GM12878 (cell line): ENCODE measurements at regions not wholly inside any gene's neighbourhood (a gene's known extent, or its start where the extent isn't known, plus 50 kb on each side); places are given as distances from the start of the nearest gene placed in this dataset.

Source experiments
- ATAC-seq: fragments of 200-7000 bp; cut with Tn5 transposase; 3 replicates; pipeline ENCODE4 v1.9.1; 2020; ENCODE audit warnings: mild to moderate bottlenecking, moderate library complexity
- BruUV-seq: library from RNA; stranded (reverse); fragments of 400-500 nt; replicated peaks from 2 replicates; lab custom pipeline; 2021; lab: Mats Ljungman, UMichigan
- CTCF ChIA-PET: fragments of 300-600 bp; sonication (Branson Sonifier 250); formaldehyde crosslinking; extraction: SDS; loops from one replicate; lab custom pipeline; 2021; ENCODE audit warnings: inconsistent platforms; lab: Yijun Ruan, JAX
- POLR2A ChIA-PET: fragments of 350-600 bp; formaldehyde crosslinking; extraction: SDS; loops from one replicate; lab custom pipeline; 2021; ENCODE audit warnings: inconsistent platforms; lab: Charles Lee
- RAD21 ChIA-PET: fragments of 300-600 bp; sonication (Branson Sonifier 250); formaldehyde crosslinking; loops from one replicate; lab custom pipeline; 2023; ENCODE audit warnings: antibody characterized with exemption; ENCODE audit not compliant: unreplicated experiment; lab: Charles Lee
- SMC1A ChIA-PET: fragments of 300-600 bp; sonication (Branson Sonifier 250); formaldehyde crosslinking; loops from one replicate; lab custom pipeline; 2023; ENCODE audit not compliant: unreplicated experiment, uncharacterized antibody; lab: Charles Lee
- DNase-seq: peaks from one replicate; pipeline ENCODE4 v3.0.0-alpha.2; 2011; ENCODE audit warnings: low read depth, low spot score
- FAIRE-seq: peaks from 3 replicates; lab custom pipeline; 2011; peaks lifted over from hg19 to GRCh38; lab: Jason Lieb, UNC
- H2AFZ ChIP-seq: 2 replicates; pipeline ENCODE4 v1.6.0; 2011; ENCODE audit warnings: low read depth, low read length, control low read depth; ENCODE audit not compliant: control insufficient read depth
- H3K27ac ChIP-seq: 2 replicates; pipeline ENCODE4 v1.5.1; 2011; ENCODE audit warnings: control low read depth; ENCODE audit not compliant: control insufficient read depth, insufficient read depth
- H3K27me3 ChIP-seq, 2 experiments: replicated peaks in 1 of 2; 2 replicates each; pipeline versions ENCODE4 v1.6.0 to v1.6.1; 2011; ENCODE audit warnings: low read length in 1 of 2; ENCODE audit not compliant: control insufficient read depth in 2 of 2, insufficient read depth in 2 of 2
- H3K36me3 ChIP-seq, 2 experiments: 2 replicates each; pipeline ENCODE4 v1.5.1; 2011; ENCODE audit warnings: low read length in 1 of 2; ENCODE audit not compliant: control insufficient read depth in 2 of 2, insufficient read depth in 2 of 2
- H3K4me1 ChIP-seq: 2 replicates; pipeline ENCODE4 v1.6.1; 2011; ENCODE audit warnings: mild to moderate bottlenecking, low read length, moderate library complexity, mixed read lengths; ENCODE audit not compliant: control insufficient read depth, insufficient read depth
- H3K4me2 ChIP-seq: 2 replicates; pipeline ENCODE4 v1.6.0; 2011; ENCODE audit warnings: control low read depth; ENCODE audit not compliant: control insufficient read depth, insufficient read depth
- H3K4me3 ChIP-seq: fragments of 200-600 bp; sonication (generic); 2 replicates; pipeline ENCODE4 v1.5.1; 2016
- H3K79me2 ChIP-seq: 2 replicates; pipeline ENCODE4 v1.6.0; 2011; ENCODE audit warnings: low read length; ENCODE audit not compliant: control insufficient read depth, insufficient read depth
- H3K9ac ChIP-seq: 2 replicates; pipeline ENCODE4 v1.8.0; 2011; ENCODE audit warnings: low read length, control low read depth, mixed read lengths; ENCODE audit not compliant: control insufficient read depth, insufficient read depth
- H3K9me3 ChIP-seq: replicated peaks from 3 replicates; pipeline ENCODE4 v1.5.1; 2011; ENCODE audit warnings: mild to moderate bottlenecking, low read length; ENCODE audit not compliant: control insufficient read depth, insufficient read depth
- H4K20me1 ChIP-seq: 2 replicates; pipeline ENCODE4 v1.6.0; 2011; ENCODE audit not compliant: control insufficient read depth, insufficient read depth
- ELK1 ChIP-seq: IDR thresholded peaks from 2 replicates; pipeline ENCODE4 v1.6.1; 2012; ENCODE audit warnings: low read depth, low read length, improper control_type of control experiment
- FOXK2 ChIP-seq: fragments of 450-650 bp; IDR thresholded peaks from 2 replicates; pipeline ENCODE4 v1.6.1; 2017; ENCODE audit warnings: mild to moderate bottlenecking, moderate library complexity
- NFIC ChIP-seq: IDR thresholded peaks from 2 replicates; pipeline ENCODE4 v1.6.1; 2012; ENCODE audit warnings: low read depth, mild to moderate bottlenecking, inconsistent platforms, low read length, moderate library complexity
- SMAD5 ChIP-seq: IDR thresholded peaks from 2 replicates; pipeline ENCODE4 v1.6.1; 2016; ENCODE audit warnings: antibody characterized with exemption, low read depth
- ZBED1 ChIP-seq: IDR thresholded peaks from 2 replicates; pipeline ENCODE4 v1.6.1; 2016; ENCODE audit warnings: borderline replicate concordance
- ZNF217 ChIP-seq: fragments of 450-650 bp; IDR thresholded peaks from 2 replicates; pipeline ENCODE4 v1.6.1; 2017; ENCODE audit warnings: antibody characterized with exemption, mild to moderate bottlenecking
- WGBS: methylation state at CpG from one replicate; pipeline ENCODE4 v1.1.6; 2016; ENCODE audit warnings: low lambda C conversion rate; ENCODE audit not compliant: insufficient replicate concordance, insufficient coverage; ENCODE audit errors: missing lambda C conversion rate; 5-methylcytosine and 5-hydroxymethylcytosine counted together
- in situ Hi-C: fragments of 300-500 bp; cut with MboI; formaldehyde crosslinking; loops from 9 replicates; pipeline ENCODE4 v1.14.3; 2018; ENCODE audit warnings: mixed read lengths
- intact Hi-C: fragments of 100-400 bp; cut with micrococcal nuclease; formaldehyde crosslinking; loops from one replicate; pipeline ENCODE4 v1.14.2; 2022; ENCODE audit not compliant: unreplicated experiment
- TF ChIP-seq, protein P1 (sequence below): IDR thresholded peaks from 2 replicates; pipeline ENCODE4 v1.6.1; 2011; ENCODE audit warnings: borderline replicate concordance, low read depth, mild to moderate bottlenecking, moderate library complexity, low read length; ENCODE audit not compliant: insufficient read depth, poor library complexity, severe bottlenecking
- TF ChIP-seq, protein P2 (sequence below): fragments of 450-650 bp; IDR thresholded peaks from 2 replicates; pipeline ENCODE4 v1.6.1; 2017; ENCODE audit warnings: mild to moderate bottlenecking, low read depth, inconsistent platforms; ENCODE audit not compliant: poor library complexity, severe bottlenecking
- TF ChIP-seq, protein P3 (sequence below): fragments of 450-650 bp; conservative IDR thresholded peaks from 2 replicates; pipeline ENCODE4 v1.6.1; 2017; ENCODE audit warnings: mild to moderate bottlenecking, moderate library complexity
- TF ChIP-seq, protein P4 (sequence below): fragments of 450-650 bp; IDR thresholded peaks from 2 replicates; pipeline ENCODE4 v1.6.1; 2017; ENCODE audit warnings: mild to moderate bottlenecking, moderate library complexity

- TF ChIP-seq, protein P1, sequence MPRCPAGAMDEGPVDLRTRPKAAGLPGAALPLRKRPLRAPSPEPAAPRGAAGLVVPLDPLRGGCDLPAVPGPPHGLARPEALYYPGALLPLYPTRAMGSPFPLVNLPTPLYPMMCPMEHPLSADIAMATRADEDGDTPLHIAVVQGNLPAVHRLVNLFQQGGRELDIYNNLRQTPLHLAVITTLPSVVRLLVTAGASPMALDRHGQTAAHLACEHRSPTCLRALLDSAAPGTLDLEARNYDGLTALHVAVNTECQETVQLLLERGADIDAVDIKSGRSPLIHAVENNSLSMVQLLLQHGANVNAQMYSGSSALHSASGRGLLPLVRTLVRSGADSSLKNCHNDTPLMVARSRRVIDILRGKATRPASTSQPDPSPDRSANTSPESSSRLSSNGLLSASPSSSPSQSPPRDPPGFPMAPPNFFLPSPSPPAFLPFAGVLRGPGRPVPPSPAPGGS = no peak
- TF ChIP-seq SMAD5 = no peak
Observed at GRCh38 chr11:116093481-116094270, 589.5 kb upstream of the CADM1 start (continued).

- ChIA-PET SMC1A (no interaction called here), CTCF (no interaction called here), POLR2A (interaction anchor here (0.5 kb wide), 1 partner anchor 334 kb away, joined by 3 read pairs; no protein-coding TSS in a partner anchor), RAD21 (no interaction called here)
- Histone ChIP-seq H3K9ac (no peak overlapping the region), H3K4me1 (no peaks in the 10 kb centered on the region), H3K79me2 (no peaks in the 10 kb centered on the region), H3K27ac (no peak overlapping the region), H3K27me3 (no peaks in the 10 kb centered on the region; a peak in 1 of 4 replicates), H3K4me3 (no peak overlapping the region), H3K9me3 (no peaks in the 10 kb centered on the region; the same call in 2 of the 3 replicates), H3K4me2 (no peak overlapping the region), H2AFZ (no peak overlapping the region), H4K20me1 (no peaks in the 10 kb centered on the region; the same call in 1 of the 2 replicates), H3K36me3 (no peaks in the 10 kb centered on the region)
- ATAC-seq (no peak), FAIRE-seq (no peak), DNase-seq (no peak)
- WGBS = 18% methylated on average over 7 of the region's 7 CpGs
- in situ Hi-C loops (no loop called here), intact Hi-C loops (no loop called here)
- no TSS peak for BruUV-seq
- TF ChIP-seq, protein P2, sequence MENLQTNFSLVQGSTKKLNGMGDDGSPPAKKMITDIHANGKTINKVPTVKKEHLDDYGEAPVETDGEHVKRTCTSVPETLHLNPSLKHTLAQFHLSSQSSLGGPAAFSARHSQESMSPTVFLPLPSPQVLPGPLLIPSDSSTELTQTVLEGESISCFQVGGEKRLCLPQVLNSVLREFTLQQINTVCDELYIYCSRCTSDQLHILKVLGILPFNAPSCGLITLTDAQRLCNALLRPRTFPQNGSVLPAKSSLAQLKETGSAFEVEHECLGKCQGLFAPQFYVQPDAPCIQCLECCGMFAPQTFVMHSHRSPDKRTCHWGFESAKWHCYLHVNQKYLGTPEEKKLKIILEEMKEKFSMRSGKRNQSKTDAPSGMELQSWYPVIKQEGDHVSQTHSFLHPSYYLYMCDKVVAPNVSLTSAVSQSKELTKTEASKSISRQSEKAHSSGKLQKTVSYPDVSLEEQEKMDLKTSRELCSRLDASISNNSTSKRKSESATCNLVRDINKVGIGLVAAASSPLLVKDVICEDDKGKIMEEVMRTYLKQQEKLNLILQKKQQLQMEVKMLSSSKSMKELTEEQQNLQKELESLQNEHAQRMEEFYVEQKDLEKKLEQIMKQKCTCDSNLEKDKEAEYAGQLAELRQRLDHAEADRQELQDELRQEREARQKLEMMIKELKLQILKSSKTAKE = no peak
- TF ChIP-seq FOXK2 = no peak
- no peak for TF ChIP-seq ZNF217
- TF ChIP-seq, protein P3, sequence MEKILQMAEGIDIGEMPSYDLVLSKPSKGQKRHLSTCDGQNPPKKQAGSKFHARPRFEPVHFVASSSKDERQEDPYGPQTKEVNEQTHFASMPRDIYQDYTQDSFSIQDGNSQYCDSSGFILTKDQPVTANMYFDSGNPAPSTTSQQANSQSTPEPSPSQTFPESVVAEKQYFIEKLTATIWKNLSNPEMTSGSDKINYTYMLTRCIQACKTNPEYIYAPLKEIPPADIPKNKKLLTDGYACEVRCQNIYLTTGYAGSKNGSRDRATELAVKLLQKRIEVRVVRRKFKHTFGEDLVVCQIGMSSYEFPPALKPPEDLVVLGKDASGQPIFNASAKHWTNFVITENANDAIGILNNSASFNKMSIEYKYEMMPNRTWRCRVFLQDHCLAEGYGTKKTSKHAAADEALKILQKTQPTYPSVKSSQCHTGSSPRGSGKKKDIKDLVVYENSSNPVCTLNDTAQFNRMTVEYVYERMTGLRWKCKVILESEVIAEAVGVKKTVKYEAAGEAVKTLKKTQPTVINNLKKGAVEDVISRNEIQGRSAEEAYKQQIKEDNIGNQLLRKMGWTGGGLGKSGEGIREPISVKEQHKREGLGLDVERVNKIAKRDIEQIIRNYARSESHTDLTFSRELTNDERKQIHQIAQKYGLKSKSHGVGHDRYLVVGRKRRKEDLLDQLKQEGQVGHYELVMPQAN = no peak
- no peak for TF ChIP-seq NFIC
- no peak for TF ChIP-seq ELK1
- TF ChIP-seq ZBED1 = no peak
- TF ChIP-seq, protein P4, sequence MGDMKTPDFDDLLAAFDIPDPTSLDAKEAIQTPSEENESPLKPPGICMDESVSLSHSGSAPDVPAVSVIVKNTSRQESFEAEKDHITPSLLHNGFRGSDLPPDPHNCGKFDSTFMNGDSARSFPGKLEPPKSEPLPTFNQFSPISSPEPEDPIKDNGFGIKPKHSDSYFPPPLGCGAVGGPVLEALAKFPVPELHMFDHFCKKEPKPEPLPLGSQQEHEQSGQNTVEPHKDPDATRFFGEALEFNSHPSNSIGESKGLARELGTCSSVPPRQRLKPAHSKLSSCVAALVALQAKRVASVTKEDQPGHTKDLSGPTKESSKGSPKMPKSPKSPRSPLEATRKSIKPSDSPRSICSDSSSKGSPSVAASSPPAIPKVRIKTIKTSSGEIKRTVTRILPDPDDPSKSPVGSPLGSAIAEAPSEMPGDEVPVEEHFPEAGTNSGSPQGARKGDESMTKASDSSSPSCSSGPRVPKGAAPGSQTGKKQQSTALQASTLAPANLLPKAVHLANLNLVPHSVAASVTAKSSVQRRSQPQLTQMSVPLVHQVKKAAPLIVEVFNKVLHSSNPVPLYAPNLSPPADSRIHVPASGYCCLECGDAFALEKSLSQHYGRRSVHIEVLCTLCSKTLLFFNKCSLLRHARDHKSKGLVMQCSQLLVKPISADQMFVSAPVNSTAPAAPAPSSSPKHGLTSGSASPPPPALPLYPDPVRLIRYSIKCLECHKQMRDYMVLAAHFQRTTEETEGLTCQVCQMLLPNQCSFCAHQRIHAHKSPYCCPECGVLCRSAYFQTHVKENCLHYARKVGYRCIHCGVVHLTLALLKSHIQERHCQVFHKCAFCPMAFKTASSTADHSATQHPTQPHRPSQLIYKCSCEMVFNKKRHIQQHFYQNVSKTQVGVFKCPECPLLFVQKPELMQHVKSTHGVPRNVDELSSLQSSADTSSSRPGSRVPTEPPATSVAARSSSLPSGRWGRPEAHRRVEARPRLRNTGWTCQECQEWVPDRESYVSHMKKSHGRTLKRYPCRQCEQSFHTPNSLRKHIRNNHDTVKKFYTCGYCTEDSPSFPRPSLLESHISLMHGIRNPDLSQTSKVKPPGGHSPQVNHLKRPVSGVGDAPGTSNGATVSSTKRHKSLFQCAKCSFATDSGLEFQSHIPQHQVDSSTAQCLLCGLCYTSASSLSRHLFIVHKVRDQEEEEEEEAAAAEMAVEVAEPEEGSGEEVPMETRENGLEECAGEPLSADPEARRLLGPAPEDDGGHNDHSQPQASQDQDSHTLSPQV = no peak
Observed at GRCh38 chr11:116093065-116093464, 588.9 kb upstream of the CADM1 start.
